Endothelial cell of umbilical vein (primary cell): ENCODE measurements at regions not wholly inside any gene's neighbourhood (a gene's known extent, or its start where the extent isn't known, plus 50 kb on each side); places are given as distances from the start of the nearest gene placed in this dataset.
A peak's percentile ranks its signal among the peaks of the same experiment; 100 is the strongest.

Experiments used
- BruUV-seq: library from RNA; stranded (reverse); fragments of 400-500 nt; replicated peaks from 2 replicates; lab custom pipeline; 2021; lab: Mats Ljungman, UMichigan
- CTCF ChIA-PET: fragments of 300-600, 350-600 bp; sonication (Branson Sonifier 250); formaldehyde crosslinking; loops from one replicate; lab custom pipeline; 2021; ENCODE audit warnings: antibody characterized with exemption, inconsistent platforms; lab: Charles Lee
- POLR2A ChIA-PET: fragments of 300-600, 350-600 bp; sonication (Branson Sonifier 250); formaldehyde crosslinking; loops from one replicate; lab custom pipeline; 2021; ENCODE audit warnings: antibody characterized with exemption, inconsistent platforms; lab: Charles Lee
- DNase-seq: peaks from one replicate; pipeline ENCODE4 v3.0.0-alpha.2; 2011; ENCODE audit warnings: low read depth, low spot score
- FAIRE-seq: peaks from 2 replicates; lab custom pipeline; 2011; peaks lifted over from hg19 to GRCh38; lab: Jason Lieb, UNC
- H2AFZ ChIP-seq: 2 replicates; pipeline ENCODE4 v1.6.0; 2012; ENCODE audit warnings: low read depth, low read length, control low read depth, inconsistent platforms
- H3K27ac ChIP-seq: 2 replicates; pipeline ENCODE4 v1.5.1; 2011; ENCODE audit warnings: low read depth, mild to moderate bottlenecking, control low read depth, low read length, moderate library complexity; ENCODE audit not compliant: insufficient read depth
- H3K27me3 ChIP-seq, 2 experiments: 2 replicates each; pipeline versions ENCODE4 v1.6.0 to v1.6.1; 2011; ENCODE audit warnings: low read length in 2 of 2, mixed read lengths in 1 of 2; ENCODE audit not compliant: control insufficient read depth in 2 of 2, insufficient read depth in 2 of 2
- H3K36me3 ChIP-seq, 2 experiments: 2 replicates in 1 of 2; 3 replicates in 1 of 2; pipeline ENCODE4 v1.5.1; 2011; ENCODE audit warnings: low read length in 2 of 2, mild to moderate bottlenecking in 1 of 2, moderate library complexity in 1 of 2; ENCODE audit not compliant: control insufficient read depth in 2 of 2, insufficient read depth in 2 of 2; ENCODE audit errors: extremely low read depth in 1 of 2
- H3K4me1 ChIP-seq: 3 replicates; pipeline ENCODE4 v1.5.1; 2011; ENCODE audit warnings: mild to moderate bottlenecking, low read length; ENCODE audit not compliant: control insufficient read depth, insufficient read depth; ENCODE audit errors: extremely low read depth
- H3K4me2 ChIP-seq: 2 replicates; pipeline ENCODE4 v1.6.1; 2011; ENCODE audit warnings: low read length, control low read depth, mixed read lengths; ENCODE audit not compliant: insufficient read depth
- H3K4me3 ChIP-seq, 3 experiments: fragments of 200-600 bp in 1 of 3; sonication (generic), shearing (Covaris generic) in 1 of 3; replicated peaks in 1 of 3; 2 replicates each; pipeline ENCODE4 v1.5.1; 2011 to 2016; ENCODE audit warnings: control low read depth in 3 of 3, low read length in 3 of 3, mild to moderate bottlenecking in 2 of 3, inconsistent platforms in 1 of 3, low read depth in 1 of 3, moderate library complexity in 1 of 3; ENCODE audit not compliant: insufficient read depth in 1 of 3
- H3K79me2 ChIP-seq: 2 replicates; pipeline ENCODE4 v1.6.0; 2012; ENCODE audit warnings: low read length, inconsistent platforms; ENCODE audit not compliant: control insufficient read depth, insufficient read depth
- H3K9ac ChIP-seq: replicated peaks from 2 replicates; pipeline ENCODE3; 2011; ENCODE audit warnings: low read length, control low read depth; ENCODE audit not compliant: insufficient read depth; ENCODE audit errors: extremely low read depth
- H3K9me1 ChIP-seq: replicated peaks from 3 replicates; pipeline ENCODE4 v1.6.0; 2011; ENCODE audit warnings: mild to moderate bottlenecking, low read length; ENCODE audit not compliant: control insufficient read depth, insufficient read depth; ENCODE audit errors: extremely low read depth
- H3K9me3 ChIP-seq: replicated peaks from 2 replicates; pipeline ENCODE4 v1.5.1; 2012; ENCODE audit warnings: low read length, inconsistent platforms; ENCODE audit not compliant: control insufficient read depth, insufficient read depth
- H4K20me1 ChIP-seq: replicated peaks from 2 replicates; pipeline ENCODE3; 2011; ENCODE audit warnings: mild to moderate bottlenecking, low read length; ENCODE audit not compliant: control insufficient read depth, insufficient read depth; ENCODE audit errors: extremely low read depth
- FOS ChIP-seq: IDR thresholded peaks from 2 replicates; pipeline ENCODE4 v1.6.1; 2011; ENCODE audit warnings: mild to moderate bottlenecking, low read length, moderate library complexity, borderline replicate concordance; ENCODE audit not compliant: insufficient read depth
- JUN ChIP-seq: IDR thresholded peaks from 2 replicates; pipeline ENCODE4 v1.6.1; 2011; ENCODE audit warnings: borderline replicate concordance, low read depth; ENCODE audit not compliant: insufficient read length, insufficient read depth
- POLR2AphosphoS5 ChIP-seq: IDR thresholded peaks from 2 replicates; pipeline ENCODE4 v1.6.1; 2012; ENCODE audit warnings: low read depth, mild to moderate bottlenecking, control low read depth, low read length, moderate library complexity; ENCODE audit not compliant: insufficient read depth
- dilution Hi-C: fragments of 300-500 bp; cut with MboI; formaldehyde crosslinking; loops from one replicate; pipeline ENCODE4 v1.15.0; 2019; ENCODE audit warnings: low sequenced_read_pairs; ENCODE audit not compliant: extremely low pct_ligation_motif_present
- intact Hi-C: fragments of 100-400 bp; cut with micrococcal nuclease; formaldehyde crosslinking; loops from one replicate; pipeline ENCODE4 v1.10.0; 2022

- FAIRE-seq = no peak
- Histone ChIP-seq H3K9me3 (no peaks in the 10 kb centered on the region), H3K79me2 (no peaks in the 10 kb centered on the region), H3K9ac (no peak overlapping the region), H3K4me1 (peaks cover 12% of the 10 kb centered on the region), H3K27me3 (no peaks in the 10 kb centered on the region), H3K9me1 (no peaks in the 10 kb centered on the region), H4K20me1 (no peaks in the 10 kb centered on the region), H3K4me3 (no peak overlapping the region), H3K4me2 (no peak overlapping the region), H3K36me3 (no peaks in the 10 kb centered on the region), H2AFZ (peak overlapping the region; percentile 38), H3K27ac (no peak overlapping the region)
- TSS peak; percentile 27 for BruUV-seq
- TF ChIP-seq FOS (peak; percentile 46), POLR2AphosphoS5 (no peak), JUN (peak; percentile 5)
- DNase-seq = peak; percentile 51
- dilution Hi-C loops = no loop called here
- intact Hi-C loops = no loop called here
- ChIA-PET POLR2A (interaction anchor here (1.0 kb wide), 1 partner anchor 14 kb away, joined by 3 read pairs; no protein-coding TSS in a partner anchor), CTCF (interaction anchor here (0.9 to 1.1 kb wide), 5 partner anchors 11 to 100 kb away, joined by 3 to 5 read pairs (median 4); no protein-coding TSS in a partner anchor)
Measured at GRCh38 chr2:215554689-215555498, 119.0 kb upstream of the FN1 start.

GRCh38 chr2:215553946-215554345 lies 118.1 kb upstream of the FN1 start:
- FAIRE-seq (no peak), DNase-seq (no peak)
- Histone ChIP-seq H3K9me1 (no peaks in the 10 kb centered on the region), H3K4me1 (peaks cover 12% of the 10 kb centered on the region), H3K9ac (no peak overlapping the region), H4K20me1 (no peaks in the 10 kb centered on the region), H3K27me3 (no peaks in the 10 kb centered on the region), H3K9me3 (no peaks in the 10 kb centered on the region), H3K4me3 (no peak overlapping the region), H3K79me2 (no peaks in the 10 kb centered on the region), H2AFZ (no peak overlapping the region), H3K36me3 (no peaks in the 10 kb centered on the region), H3K27ac (no peak overlapping the region), H3K4me2 (no peak overlapping the region)
- dilution Hi-C loops = no loop called here
- ChIA-PET POLR2A (interaction anchor here (1.0 kb wide), 1 partner anchor 13 kb away, joined by 3 read pairs; no protein-coding TSS in a partner anchor), CTCF (no interaction called here)
- TF ChIP-seq JUN = no peak
- BruUV-seq = no TSS peak
- intact Hi-C loops = no loop called here
